Left lung (tissue), 4 donors: ENCODE measurements at regions not wholly inside any gene's neighbourhood (a gene's known extent, or its start where the extent isn't known, plus 50 kb on each side); places are given as distances from the start of the nearest gene placed in this dataset.

Source experiments
- ATAC-seq: fragments of 200-7000 bp; cut with Tn5 transposase; one replicate; pipeline ENCODE4 v1.9.1; 2020; ENCODE audit warnings: moderate library complexity
- DNase-seq, 4 donors: peaks; one replicate each; pipeline ENCODE4 v3.0.0-alpha.2; 2013 to 2020
- H3K27ac ChIP-seq, 2 donors: fragments of 200-600 bp; sonication (generic) in 1 of 2; one replicate each; pipeline versions ENCODE4 v1.5.0 to v1.8.0; 2020 to 2021
- H3K27me3 ChIP-seq, 2 donors: fragments of 200-600 bp; sonication (generic) in 1 of 2; one replicate each; pipeline versions ENCODE4 v1.5.0 to v1.8.0; 2020 to 2021
- H3K36me3 ChIP-seq, 2 donors: fragments of 200-600 bp; sonication (generic) in 1 of 2; one replicate each; pipeline versions ENCODE4 v1.5.0 to v1.8.0; 2020 to 2021
- H3K4me1 ChIP-seq, 2 donors: fragments of 200-600 bp; one replicate each; pipeline ENCODE4 v1.8.0; 2021
- H3K4me3 ChIP-seq, 2 donors: fragments of 200-600 bp; sonication (generic) in 1 of 2; one replicate each; pipeline versions ENCODE4 v1.5.0 to v1.8.0; 2020 to 2021; ENCODE audit warnings: mild to moderate bottlenecking in 1 of 2
- H3K9me3 ChIP-seq, 2 donors: fragments of 200-600 bp; sonication (generic) in 1 of 2; one replicate each; pipeline versions ENCODE4 v1.5.0 to v1.8.0; 2020 to 2021
- intact Hi-C, 2 donors: fragments of 100-400 bp; cut with DNase I; formaldehyde crosslinking; loops; one replicate each; pipeline versions ENCODE4 v1.11.2 to v1.14.2; 2022
- TF ChIP-seq, protein P1 (sequence below), 2 donors: fragments of 200-600 bp; sonication (generic) in 1 of 2; IDR thresholded peaks; one replicate each; pipeline versions ENCODE4 v1.5.0 to v1.8.0; 2021; ENCODE audit warnings: antibody characterized with exemption in 2 of 2
- donor health status: DM: no; HTN: yes; CAD: no.
- donor health status: DM: no; HTN: no; CAD: no.

DNA sequence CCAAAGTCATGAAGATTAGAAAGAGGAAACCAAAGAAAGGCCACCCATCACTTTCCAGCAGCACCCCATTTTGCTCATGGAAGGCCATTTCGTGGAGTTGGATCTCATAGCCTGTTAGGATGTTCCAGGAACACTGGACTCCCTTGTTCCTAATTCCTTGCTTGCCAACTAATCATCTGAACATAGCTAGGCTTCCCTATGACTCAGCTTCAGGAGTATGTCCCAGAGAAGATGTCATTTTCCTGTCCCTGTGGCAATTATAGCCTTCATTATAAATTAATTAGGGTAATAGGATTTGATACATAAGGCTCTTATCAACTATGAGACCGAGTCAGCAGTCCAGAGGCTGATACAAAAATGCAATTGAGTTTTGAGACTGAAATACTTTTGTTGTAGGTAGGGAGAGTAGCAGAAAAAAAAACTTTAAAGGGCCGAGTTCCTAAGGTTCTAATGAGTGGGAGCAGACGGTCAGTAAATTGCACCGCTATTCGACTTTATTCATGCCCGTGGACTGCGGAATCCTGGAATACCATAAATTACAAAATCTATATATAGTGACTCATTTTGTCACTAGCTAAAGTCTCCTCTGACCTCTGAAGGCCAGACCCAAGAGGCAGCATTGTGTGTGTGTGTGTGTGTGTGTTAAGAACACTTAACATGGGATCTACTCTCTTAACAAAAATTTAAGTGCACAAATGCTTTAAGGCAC is 311.8 kb downstream of the FBXO15 start:
- no peak for ATAC-seq
- H3K9me3 ChIP-seq = no peaks in the 10 kb centered on the region
- H3K36me3 ChIP-seq = no peaks in the 10 kb centered on the region
- intact Hi-C loops = no loop called here
- no peak overlapping the region for H3K27ac ChIP-seq
- H3K4me1 ChIP-seq = no peaks in the 10 kb centered on the region
- H3K27me3 ChIP-seq = no peaks in the 10 kb centered on the region
- TF ChIP-seq, protein P1, sequence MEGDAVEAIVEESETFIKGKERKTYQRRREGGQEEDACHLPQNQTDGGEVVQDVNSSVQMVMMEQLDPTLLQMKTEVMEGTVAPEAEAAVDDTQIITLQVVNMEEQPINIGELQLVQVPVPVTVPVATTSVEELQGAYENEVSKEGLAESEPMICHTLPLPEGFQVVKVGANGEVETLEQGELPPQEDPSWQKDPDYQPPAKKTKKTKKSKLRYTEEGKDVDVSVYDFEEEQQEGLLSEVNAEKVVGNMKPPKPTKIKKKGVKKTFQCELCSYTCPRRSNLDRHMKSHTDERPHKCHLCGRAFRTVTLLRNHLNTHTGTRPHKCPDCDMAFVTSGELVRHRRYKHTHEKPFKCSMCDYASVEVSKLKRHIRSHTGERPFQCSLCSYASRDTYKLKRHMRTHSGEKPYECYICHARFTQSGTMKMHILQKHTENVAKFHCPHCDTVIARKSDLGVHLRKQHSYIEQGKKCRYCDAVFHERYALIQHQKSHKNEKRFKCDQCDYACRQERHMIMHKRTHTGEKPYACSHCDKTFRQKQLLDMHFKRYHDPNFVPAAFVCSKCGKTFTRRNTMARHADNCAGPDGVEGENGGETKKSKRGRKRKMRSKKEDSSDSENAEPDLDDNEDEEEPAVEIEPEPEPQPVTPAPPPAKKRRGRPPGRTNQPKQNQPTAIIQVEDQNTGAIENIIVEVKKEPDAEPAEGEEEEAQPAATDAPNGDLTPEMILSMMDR (IDR thresholded peaks at IDR 0.05) = no peak
- H3K4me3 ChIP-seq = no peak overlapping the region
- no peak for DNase-seq

DNA sequence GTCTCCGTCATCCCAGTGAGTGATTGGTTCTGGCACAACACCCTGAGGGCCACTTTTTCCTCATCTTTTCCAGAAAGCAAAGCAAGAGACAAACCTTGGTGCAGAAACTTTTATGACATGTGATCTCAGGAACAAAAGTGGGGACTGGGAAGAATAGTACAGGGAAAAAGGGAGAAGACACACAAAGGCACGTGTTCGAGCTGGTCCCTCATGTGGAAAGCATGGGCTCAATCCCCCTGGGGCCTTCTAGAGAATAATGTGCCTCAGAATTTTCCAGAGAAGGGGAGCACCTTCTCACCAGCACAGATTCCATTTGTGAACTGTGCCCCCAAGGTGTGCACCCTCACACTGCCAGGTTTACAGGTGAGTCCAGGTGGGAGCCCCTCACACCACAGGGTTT is 312.6 kb downstream of the FBXO15 start:
- H3K36me3 ChIP-seq = no peaks in the 10 kb centered on the region
- ATAC-seq = no peak
- intact Hi-C loops = no loop called here
- no peaks in the 10 kb centered on the region for H3K4me1 ChIP-seq
- H3K27ac ChIP-seq = no peak overlapping the region
- H3K9me3 ChIP-seq = no peaks in the 10 kb centered on the region
- H3K4me3 ChIP-seq = no peak overlapping the region
- no peak for DNase-seq
- TF ChIP-seq, protein P1 (IDR thresholded peaks at IDR 0.05) = no peak
- H3K27me3 ChIP-seq = no peaks in the 10 kb centered on the region

DNA sequence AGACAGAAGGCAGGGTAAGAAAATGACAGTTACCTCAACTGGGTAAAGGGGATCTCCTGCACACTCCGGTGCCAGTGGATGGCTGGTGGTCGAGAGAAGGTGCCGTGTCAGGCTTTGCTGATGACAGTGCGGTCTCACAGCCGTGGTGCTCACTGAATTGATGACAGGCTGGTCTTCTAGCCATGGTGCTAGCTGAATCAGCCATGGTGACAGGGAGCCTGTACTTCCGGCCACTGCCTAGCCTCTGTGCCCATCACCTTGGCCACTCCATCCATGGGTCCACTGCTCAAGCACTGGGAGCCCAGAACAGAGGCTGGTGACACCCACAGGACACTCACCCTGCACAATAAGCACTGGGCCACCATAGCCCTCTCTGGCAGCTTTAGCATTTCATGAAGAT is 315.9 kb downstream of the FBXO15 start:
- Histone ChIP-seq H3K27ac (no peak overlapping the region), H3K36me3 (no peaks in the 10 kb centered on the region), H3K4me1 (no peaks in the 10 kb centered on the region), H3K9me3 (no peaks in the 10 kb centered on the region), H3K27me3 (no peaks in the 10 kb centered on the region), H3K4me3 (no peak overlapping the region)
- intact Hi-C loops = no loop called here
- TF ChIP-seq, protein P1 (IDR thresholded peaks at IDR 0.05) = no peak
- DNase-seq (no peak), ATAC-seq (no peak)

DNA sequence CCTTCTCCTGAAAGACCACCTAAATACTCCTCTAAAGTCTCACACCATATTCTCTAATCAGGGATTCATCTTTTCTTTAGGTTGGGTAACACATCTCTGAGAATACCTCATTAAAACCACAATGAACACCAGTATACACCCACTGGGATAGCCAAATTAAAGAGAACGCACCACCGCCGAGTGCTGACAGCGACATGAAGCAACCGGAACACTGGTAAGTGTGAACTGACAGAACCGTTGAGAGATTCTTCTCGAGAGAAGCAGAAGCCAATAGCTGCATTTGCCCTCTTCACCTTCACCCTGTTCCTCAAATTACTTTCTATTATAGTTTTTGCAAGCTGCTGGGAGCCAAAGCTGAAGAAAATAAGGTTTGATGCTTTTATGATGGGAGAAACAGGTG is 318.5 kb downstream of the FBXO15 start:
- intact Hi-C loops = no loop called here
- Histone ChIP-seq H3K36me3 (no peaks in the 10 kb centered on the region), H3K9me3 (no peaks in the 10 kb centered on the region), H3K4me3 (no peak overlapping the region), H3K27me3 (no peaks in the 10 kb centered on the region), H3K4me1 (no peaks in the 10 kb centered on the region), H3K27ac (no peak overlapping the region)
- ATAC-seq (no peak), DNase-seq (no peak)
- TF ChIP-seq, protein P1 (IDR thresholded peaks at IDR 0.05) = no peak

DNA sequence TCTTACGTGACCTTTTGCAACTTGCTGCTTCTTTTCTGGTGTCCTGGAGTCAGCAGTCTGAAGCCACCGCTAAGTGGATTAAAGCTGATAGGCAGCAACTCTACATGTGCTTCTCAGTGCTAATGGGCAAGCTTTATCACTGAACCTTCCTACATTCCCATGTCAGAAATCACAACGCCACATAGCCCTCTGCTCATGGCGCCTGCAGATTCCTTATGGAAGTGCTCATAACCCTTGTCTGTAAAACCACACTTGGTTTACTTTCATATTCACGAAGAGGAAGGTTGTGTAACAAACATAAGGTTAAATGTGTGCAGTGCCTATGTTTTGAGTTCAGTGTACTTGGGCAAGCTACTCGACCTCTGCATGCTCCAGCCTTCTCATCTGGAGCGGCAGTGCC is 319.8 kb downstream of the FBXO15 start:
- DNase-seq = no peak
- no peaks in the 10 kb centered on the region for H3K27me3 ChIP-seq
- TF ChIP-seq, protein P1 (IDR thresholded peaks at IDR 0.05) = no peak
- H3K4me3 ChIP-seq = no peak overlapping the region
- ATAC-seq = no peak
- H3K27ac ChIP-seq = no peak overlapping the region
- H3K4me1 ChIP-seq = no peaks in the 10 kb centered on the region
- H3K9me3 ChIP-seq = no peaks in the 10 kb centered on the region
- no peaks in the 10 kb centered on the region for H3K36me3 ChIP-seq
- intact Hi-C loops = no loop called here
